ENCODE measurements at regions not wholly inside any gene's neighbourhood (a gene's known extent, or its start where the extent isn't known, plus 50 kb on each side); places are given as distances from the start of the nearest gene placed in this dataset.
A peak's percentile ranks its signal among the peaks of the same experiment; 100 is the strongest.

DNA sequence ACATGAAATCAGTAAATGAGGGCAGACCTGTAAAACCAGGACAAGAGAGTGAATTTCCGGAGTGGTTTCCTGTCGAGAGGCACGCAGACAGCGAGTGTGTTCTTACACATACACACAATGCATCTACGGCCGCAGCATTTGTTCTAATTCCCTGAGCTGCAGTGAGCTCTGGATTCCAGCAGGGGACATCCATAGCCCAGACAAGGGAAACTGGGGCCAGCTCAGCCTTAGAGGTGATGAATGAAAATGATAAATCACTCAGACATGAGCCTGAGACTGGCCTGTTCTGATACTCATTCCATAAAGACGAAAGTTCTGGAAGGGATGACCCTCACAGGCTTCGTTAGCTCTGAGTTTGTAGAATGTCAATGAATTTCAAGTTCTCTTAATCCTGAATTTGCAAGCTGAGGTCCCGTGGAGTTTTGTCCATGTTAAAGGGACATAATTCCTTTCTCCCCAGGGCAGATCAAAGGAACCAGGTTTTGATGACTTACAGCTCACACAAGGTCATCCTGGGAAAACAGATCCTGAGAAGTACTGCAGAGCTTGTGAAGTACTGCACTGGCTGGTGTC lies 207.9 kb upstream of the C1orf87 start:
- TF ChIP-seq, protein P1, sequence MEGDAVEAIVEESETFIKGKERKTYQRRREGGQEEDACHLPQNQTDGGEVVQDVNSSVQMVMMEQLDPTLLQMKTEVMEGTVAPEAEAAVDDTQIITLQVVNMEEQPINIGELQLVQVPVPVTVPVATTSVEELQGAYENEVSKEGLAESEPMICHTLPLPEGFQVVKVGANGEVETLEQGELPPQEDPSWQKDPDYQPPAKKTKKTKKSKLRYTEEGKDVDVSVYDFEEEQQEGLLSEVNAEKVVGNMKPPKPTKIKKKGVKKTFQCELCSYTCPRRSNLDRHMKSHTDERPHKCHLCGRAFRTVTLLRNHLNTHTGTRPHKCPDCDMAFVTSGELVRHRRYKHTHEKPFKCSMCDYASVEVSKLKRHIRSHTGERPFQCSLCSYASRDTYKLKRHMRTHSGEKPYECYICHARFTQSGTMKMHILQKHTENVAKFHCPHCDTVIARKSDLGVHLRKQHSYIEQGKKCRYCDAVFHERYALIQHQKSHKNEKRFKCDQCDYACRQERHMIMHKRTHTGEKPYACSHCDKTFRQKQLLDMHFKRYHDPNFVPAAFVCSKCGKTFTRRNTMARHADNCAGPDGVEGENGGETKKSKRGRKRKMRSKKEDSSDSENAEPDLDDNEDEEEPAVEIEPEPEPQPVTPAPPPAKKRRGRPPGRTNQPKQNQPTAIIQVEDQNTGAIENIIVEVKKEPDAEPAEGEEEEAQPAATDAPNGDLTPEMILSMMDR (conservative IDR thresholded peaks at IDR 0.05): peak; percentile 93
- no peak for TF ChIP-seq EZH2 (IDR thresholded peaks at IDR 0.05; ENCODE audit: low read depth)
